ENCODE measurements at regions not wholly inside any gene's neighbourhood (a gene's known extent, or its start where the extent isn't known, plus 50 kb on each side); places are given as distances from the start of the nearest gene placed in this dataset.

DNA sequence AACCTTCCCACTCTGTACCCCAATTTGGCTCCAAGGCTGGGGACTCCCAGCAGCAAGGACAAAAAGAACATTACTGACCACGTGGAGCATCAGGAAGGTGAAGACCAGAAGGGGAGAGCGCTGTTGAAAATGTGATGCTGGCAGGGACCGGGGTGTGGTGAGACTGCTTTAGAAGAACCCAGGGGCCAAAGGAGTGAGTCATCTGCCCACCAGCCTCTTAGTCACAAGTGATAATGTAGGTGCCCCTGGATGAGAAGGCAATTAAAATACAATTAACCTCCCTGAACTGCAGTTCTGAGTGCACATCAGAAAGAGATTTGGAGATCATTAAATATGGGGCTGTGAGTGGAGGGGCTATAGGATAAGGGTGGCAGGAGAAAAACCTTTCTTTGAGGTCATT lies 366.6 kb upstream of the CCL2 start:
- Histone ChIP-seq H3K9ac (replicated peaks; ENCODE audit: extremely low read depth, insufficient read depth, low read length) (no peak overlapping the region), H4K20me1 (replicated peaks; ENCODE audit: control insufficient read depth, extremely low read depth, insufficient read depth, low read length) (no peaks in the 10 kb centered on the region), H2AFZ (ENCODE audit: low read depth, low read length) (no peak overlapping the region), H3K79me2 (ENCODE audit: control insufficient read depth, insufficient read depth, low read length) (no peaks in the 10 kb centered on the region), H3K27ac (ENCODE audit: insufficient read depth, low read depth, low read length) (no peak overlapping the region), H3K9me1 (replicated peaks; ENCODE audit: control insufficient read depth, extremely low read depth, insufficient read depth, low read length) (no peaks in the 10 kb centered on the region), H3K4me3 (replicated peaks in 1 of 3; ENCODE audit: insufficient read depth in 1 of 3, low read depth in 1 of 3, low read length in 3 of 3) (no peak overlapping the region), H3K9me3 (replicated peaks; ENCODE audit: control insufficient read depth, insufficient read depth, low read length) (no peaks in the 10 kb centered on the region), H3K36me3 (ENCODE audit: control insufficient read depth in 2 of 2, extremely low read depth in 1 of 2, insufficient read depth in 2 of 2, low read length in 2 of 2) (no peaks in the 10 kb centered on the region), H3K4me2 (ENCODE audit: insufficient read depth, low read length) (no peak overlapping the region), H3K4me1 (ENCODE audit: control insufficient read depth, extremely low read depth, insufficient read depth, low read length) (no peaks in the 10 kb centered on the region), H3K27me3 (ENCODE audit: control insufficient read depth in 2 of 2, insufficient read depth in 2 of 2, low read length in 2 of 2) (no peaks in the 10 kb centered on the region)
- intact Hi-C loops (cut with micrococcal nuclease) (no loop called here), dilution Hi-C loops (cut with MboI; ENCODE audit: extremely low pct_ligation_motif_present, low sequenced_read_pairs) (no loop called here)
- ChIA-PET POLR2A (no interaction called here), CTCF (no interaction called here)
- BruUV-seq (replicated peaks) = no TSS peak
- TF ChIP-seq GATA2 (IDR thresholded peaks at IDR 0.05; ENCODE audit: insufficient read depth, insufficient read length, low read depth, low read length) (no peak), POLR2A (IDR thresholded peaks at IDR 0.05; ENCODE audit: low read depth, low read length) (no peak), MAX (IDR thresholded peaks at IDR 0.05; ENCODE audit: insufficient read depth, insufficient read length) (no peak), POLR2AphosphoS5 (IDR thresholded peaks at IDR 0.05; ENCODE audit: insufficient read depth, low read depth, low read length) (no peak), FOS (IDR thresholded peaks at IDR 0.05; ENCODE audit: borderline replicate concordance, insufficient read depth, low read length) (no peak), CTCF (IDR thresholded peaks at IDR 0.05; ENCODE audit: extremely low read depth in 1 of 2, insufficient read depth in 1 of 2, low read depth in 1 of 2, low read length in 2 of 2) (no peak), JUN (IDR thresholded peaks at IDR 0.05; ENCODE audit: borderline replicate concordance, insufficient read depth, insufficient read length, low read depth) (no peak), EZH2 (IDR thresholded peaks at IDR 0.05; ENCODE audit: borderline replicate concordance, low read depth, low read length, severe bottlenecking) (no peak), MYC (IDR thresholded peaks at IDR 0.05; ENCODE audit: low read depth, low read length) (no peak)
- no peak for FAIRE-seq
- no peak for DNase-seq (ENCODE audit: low read depth, low spot score)

Measured in endothelial cell of umbilical vein (primary cell).